HG02610 (cell line): ENCODE measurements at regions not wholly inside any gene's neighbourhood (a gene's known extent, or its start where the extent isn't known, plus 50 kb on each side); places are given as distances from the start of the nearest gene placed in this dataset.

Source experiments
- ATAC-seq: cut with Tn5 transposase; IDR thresholded peaks from one replicate; pipeline ENCODE4 v1.9.1; 2021; ENCODE audit warnings: mild to moderate bottlenecking, moderate library complexity; ENCODE audit not compliant: unreplicated experiment

GRCh38 chr2:217660423-217660822 is 342.4 kb downstream of the TNS1 start:
- peak; percentile 66 for ATAC-seq

- ATAC-seq, result no peak
Observed at GRCh38 chr2:217658806-217659205, 344.0 kb downstream of the TNS1 start.

- ATAC-seq, result no peak
Observed at GRCh38 chr2:217657252-217657651, 345.5 kb downstream of the TNS1 start.

DNA sequence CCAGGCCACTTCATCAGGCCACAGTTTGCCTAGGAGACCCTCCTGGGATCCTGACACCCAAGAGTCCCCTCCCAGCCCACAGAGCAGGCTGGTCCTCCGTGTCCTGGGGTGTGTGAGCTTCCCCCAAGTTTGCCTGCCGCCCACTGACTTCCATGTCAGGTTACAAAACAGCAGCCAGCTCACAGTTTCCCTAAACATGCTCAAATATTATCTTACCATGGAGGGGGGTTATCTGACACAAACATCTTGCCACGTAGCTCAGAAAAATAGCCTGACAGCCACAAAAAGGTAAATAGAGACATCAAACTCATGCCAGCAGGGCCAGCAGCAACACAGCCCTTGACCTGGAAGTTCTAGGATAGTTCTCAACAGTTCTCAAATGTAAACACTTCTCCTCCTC is 346.5 kb downstream of the TNS1 start:
- no peak for ATAC-seq

- ATAC-seq, result no peak
Observed at GRCh38 chr2:217655651-217656050, 347.1 kb downstream of the TNS1 start.

- ATAC-seq, result no peak
Observed at GRCh38 chr2:217654168-217654567, 348.6 kb downstream of the TNS1 start.

DNA sequence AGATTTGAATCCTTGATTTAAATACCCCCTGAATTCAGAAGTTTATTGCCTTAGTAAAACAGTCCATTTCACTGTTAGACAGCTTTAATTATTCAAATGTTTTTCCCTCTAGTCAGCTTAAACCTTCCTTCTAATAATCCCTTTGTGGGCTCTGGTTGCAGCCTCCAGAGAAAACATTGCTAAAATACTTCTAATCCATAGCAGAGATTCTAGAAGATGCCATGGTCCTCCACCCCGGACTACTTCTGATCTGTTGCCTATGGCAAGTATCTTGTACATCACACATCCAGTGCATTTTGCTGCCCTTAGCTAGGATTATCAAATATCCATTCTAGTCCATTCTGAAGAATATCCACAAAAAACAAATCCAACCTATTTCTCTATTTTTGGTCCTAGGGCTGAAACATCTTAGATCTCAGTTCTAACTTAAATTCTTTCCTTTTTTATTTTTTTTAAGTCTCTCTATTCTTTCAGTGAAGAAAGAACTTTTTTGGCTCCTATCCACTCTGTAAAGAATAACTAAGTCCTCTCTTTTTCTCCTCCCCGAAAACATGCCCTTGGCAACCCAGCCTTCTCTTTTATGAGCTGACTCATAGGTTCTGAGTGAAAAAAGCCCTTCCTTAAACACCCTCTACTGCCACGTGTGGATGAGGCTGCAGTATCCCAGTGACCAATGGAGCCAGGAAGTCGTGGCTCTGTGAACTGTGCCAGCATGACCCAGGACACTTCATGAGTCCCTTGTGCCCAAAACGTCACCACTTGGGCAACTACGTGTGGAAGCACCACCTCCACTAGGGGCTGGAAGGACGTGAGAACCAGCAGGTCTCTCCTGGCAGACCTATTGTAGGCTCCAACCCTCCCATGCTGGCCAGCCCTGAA is 349.8 kb downstream of the TNS1 start:
- ATAC-seq, result no peak

DNA sequence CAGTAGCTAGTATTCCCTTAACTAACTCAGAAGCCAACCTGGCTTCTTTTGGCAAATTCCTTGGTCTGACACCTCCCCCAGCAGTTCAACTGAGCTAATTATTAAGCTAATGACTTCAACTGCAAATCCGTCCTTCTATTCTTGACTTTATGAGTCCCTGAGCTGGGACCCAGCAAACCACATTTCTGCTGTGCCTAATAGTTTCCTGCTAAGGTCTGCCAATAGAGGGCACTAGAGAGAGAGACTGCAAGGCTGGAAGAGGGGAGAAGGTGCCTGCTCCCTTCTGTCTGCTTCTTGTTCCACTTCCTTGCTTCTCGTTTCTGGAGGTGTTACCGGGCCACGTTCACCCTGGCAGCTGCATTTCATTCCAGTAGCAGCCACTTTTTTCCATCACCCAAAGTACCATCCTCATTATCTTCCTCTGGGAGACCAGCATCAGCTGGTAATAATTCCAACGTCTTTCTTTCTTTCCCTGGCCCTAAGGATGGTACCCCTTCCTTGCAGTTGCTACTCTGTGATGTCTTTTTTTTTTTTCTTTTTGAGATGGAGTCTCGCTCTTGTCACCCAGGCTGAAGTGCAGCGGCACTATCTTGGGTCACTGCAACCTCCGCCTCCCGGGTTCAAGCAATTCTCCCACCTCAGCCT is 352.0 kb downstream of the TNS1 start:
- ATAC-seq, result peak; percentile 77

DNA sequence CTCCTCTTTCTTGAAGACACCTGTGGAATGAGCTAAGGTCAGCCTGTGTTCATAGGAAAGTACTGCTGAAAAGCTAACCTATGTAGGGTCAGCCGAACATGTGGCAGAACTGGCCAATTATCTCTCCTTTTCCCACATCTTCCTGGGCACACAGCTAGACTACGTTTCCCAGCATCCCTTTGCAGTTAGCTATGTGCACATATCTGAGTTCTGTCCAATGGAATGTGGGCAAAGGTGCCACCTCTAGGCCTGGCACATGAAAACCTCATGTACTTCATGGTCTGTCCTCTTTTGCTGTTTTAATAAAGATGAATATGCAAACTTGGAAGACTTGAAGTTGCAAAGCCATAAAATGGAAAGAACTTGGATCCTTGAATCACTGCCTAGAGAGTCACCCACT is 352.6 kb downstream of the TNS1 start:
- ATAC-seq, result no peak

DNA sequence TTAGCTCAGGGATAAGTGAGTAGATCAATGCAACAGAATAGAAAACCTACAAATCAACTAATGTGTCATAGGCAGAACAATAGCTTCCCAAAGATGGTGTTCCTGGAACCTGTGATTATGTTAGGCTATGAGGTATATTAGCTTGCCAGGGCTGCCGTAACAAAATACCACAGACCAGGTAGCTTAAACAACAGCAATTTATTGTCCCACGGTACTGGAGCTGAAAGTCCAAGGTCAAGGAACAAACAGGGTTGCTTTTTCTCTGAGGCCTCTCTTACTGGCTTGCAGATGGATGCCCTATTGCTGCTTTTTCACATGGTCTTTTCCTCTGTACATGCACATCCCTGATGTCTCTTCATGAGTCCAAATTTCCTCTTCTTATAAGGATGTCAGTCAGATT is 354.9 kb downstream of the TNS1 start:
- ATAC-seq, result no peak

DNA sequence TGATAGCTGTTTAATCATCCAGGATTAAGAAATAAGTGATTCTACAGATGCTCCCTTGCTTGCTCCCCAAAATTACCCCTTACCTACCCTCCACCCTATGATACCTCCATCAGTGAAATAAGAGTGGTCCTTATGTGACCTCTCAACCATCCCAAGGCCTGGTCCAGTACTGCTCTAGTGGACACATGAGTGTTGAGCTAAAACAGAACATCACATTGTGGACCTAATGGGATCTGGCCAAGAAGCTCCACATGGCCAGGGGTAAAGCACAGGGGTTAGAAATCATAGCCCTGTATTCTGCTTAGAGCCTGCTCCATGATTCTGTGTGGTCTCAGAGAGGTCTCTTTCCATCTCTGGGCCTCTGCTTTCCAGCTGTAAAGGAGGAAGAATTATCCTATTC is 355.6 kb downstream of the TNS1 start:
- no peak for ATAC-seq

GRCh38 chr2:217645896-217646295 is 356.9 kb downstream of the TNS1 start:
- no peak for ATAC-seq

DNA sequence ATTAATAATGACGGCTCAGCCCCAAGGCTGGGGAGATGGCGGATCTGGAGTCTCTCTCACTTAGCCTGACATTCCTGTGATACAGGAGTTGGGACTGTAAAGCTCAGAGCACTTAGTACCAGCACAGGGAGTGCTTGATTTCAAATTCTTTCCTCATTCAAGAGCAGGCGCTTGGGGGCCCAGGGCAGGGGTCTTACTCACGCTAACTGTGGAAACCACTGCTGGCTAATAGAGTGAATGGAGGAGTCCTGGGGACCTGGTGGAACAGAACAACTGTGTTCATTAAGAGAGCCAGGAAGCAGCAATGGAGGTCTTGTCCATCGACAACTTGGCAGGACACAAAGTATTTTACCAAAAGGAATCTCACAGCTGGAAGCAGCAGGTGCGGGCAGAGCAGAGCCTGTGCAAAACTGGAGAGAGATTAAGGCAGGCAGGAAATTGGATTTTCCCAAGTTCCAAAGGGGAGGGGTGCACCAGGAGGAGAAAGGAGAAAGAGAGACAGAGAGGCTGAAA is 358.9 kb downstream of the TNS1 start:
- no peak for ATAC-seq

DNA sequence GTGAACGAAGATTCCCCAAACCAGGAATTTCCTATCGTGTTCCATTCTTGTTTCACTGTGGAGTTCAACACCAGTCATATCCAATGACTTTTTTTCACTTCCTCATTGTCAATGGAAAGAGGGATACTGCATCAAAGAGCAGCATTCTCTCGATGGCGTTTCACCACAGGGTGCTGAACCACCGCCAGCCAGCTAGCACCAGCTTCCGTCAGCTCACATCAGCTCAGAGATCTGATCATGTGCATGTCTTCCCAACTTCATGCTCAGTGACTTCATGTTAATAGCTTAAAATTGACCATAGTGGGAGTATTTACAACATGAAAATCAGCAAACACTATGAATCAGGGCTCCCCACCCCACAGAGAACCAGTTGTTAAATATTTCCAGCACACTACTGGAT is 359.9 kb downstream of the TNS1 start:
- no peak for ATAC-seq

GRCh38 chr2:217641960-217642359 is 360.8 kb downstream of the TNS1 start:
- ATAC-seq, result no peak

DNA sequence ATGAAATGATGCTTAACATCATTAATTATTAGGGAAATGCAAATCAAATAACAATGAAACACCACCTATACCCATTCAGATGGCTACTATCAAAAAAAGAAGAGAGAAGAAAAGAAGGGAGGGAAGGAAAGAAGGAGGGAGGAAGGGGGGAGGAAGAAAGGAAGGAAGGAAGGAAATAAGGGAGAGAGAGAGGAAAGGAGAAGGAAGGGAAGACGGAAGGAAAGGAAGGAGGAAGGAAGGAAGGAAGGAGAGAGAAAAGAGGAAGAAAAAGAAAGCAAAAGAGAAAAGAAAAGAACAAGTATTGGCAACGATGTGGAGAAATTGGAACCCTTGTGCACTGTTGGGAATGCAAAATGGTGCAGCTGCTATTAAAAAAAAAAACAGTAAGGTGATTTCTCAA is 363.3 kb downstream of the TNS1 start:
- no peak for ATAC-seq

GRCh38 chr2:217638533-217638932 is 364.3 kb downstream of the TNS1 start:
- ATAC-seq, result no peak

DNA sequence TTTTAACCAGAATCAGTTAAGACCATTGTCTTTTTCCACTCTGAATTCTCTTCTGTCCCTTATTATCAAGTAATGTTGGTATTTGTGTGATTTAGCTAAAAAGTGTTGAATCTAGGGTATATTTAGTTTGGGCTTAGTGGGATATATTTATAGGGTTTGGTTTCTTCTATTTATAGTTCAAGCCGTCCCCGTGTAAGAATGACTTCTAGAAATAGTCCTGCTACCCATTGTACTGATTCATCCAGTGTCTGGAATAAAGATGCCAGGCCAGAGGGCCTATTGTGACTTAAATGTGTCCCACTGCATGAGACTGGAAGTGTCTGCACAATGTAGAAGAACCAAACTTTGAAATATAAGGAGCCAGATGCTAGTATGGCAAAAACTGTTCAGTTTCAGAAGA is 364.8 kb downstream of the TNS1 start:
- ATAC-seq, result no peak

- no peak for ATAC-seq
Observed at GRCh38 chr2:217636991-217637561, 365.7 kb downstream of the TNS1 start.

GRCh38 chr2:217636578-217636977 is 366.2 kb downstream of the TNS1 start:
- no peak for ATAC-seq

GRCh38 chr2:217634871-217635270 is 367.9 kb downstream of the TNS1 start:
- ATAC-seq, result no peak

DNA sequence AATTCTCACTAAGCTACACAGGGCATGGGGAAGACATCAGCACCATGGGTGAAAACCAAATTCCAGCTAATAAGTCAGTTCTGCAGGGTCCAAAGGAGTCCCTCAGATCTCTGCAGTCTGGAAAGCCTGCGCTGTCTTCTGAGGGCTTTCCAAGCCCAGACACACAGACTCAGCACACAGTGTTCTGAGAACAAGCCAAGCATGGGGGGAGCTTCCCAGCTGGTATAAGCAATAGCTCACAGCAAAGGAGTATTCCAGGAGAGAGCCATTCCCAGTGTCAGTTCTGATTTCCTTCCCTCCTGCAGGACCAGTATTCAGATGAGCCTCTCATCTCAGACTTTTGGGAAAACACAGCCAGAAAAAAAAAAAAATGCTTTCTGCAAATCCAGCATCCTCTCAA is 370.8 kb downstream of the TNS1 start:
- no peak for ATAC-seq
